ENCODE measurements at regions not wholly inside any gene's neighbourhood (a gene's known extent, or its start where the extent isn't known, plus 50 kb on each side); places are given as distances from the start of the nearest gene placed in this dataset.
"Not testable (repeated sequence)": the region's sequence is repeated elsewhere in the genome, so short reads cannot be mapped to it uniquely, and the experiment has no call there.

DNA sequence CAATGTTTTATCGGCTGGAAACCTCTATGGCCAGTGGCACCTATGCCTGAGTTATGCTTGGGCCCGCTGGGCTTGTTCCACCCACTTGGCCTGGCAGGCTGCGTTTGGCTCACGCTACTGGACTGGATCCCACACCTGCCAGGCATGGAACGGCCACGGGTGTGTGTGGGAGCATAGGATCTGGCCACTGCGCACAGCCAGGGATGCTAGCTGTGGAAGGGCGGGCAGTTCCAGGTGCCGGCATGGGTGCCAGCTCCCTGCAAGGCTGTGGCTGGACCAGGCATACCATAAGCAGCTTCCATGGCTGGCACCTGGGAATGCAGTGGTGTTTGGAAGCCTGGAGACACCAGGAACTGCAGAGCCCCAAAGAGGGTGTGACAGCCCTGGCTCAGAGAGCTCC lies 1063.9 kb upstream of the ACO1 start:
- no peaks in the 10 kb centered on the region for H3K27me3 ChIP-seq (ENCODE audit: control insufficient read depth, insufficient read depth, low read length)
- no peaks in the 10 kb centered on the region for H3K36me3 ChIP-seq (replicated peaks; ENCODE audit: control insufficient read depth, insufficient read depth, low read length)
- no peak for DNase-seq
- H3K4me3 ChIP-seq (ENCODE audit: insufficient read depth, low read depth, low read length), result no peak overlapping the region

DNA sequence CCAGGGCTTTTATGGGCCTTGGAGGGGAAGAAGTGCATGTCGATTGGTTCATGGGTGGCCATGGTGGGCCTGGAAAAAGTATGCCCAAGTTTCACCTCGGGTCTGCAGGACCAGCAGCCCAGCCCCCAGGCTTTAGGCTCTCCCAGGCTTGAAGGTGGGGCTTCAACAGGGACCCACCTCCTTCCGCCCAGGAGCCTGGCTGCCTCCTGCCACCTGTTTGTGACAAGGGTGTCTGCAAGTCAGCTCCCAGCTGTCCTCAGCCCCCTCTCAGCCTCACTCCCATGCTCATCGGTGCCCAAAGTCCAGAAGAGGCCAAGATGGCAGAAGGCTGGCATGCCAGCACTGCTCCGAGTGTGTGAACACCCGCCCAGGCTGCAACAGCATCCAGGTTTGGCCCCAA lies 1063.2 kb upstream of the ACO1 start:
- no peak for DNase-seq
- H3K36me3 ChIP-seq (replicated peaks; ENCODE audit: control insufficient read depth, insufficient read depth, low read length), result no peaks in the 10 kb centered on the region
- no peaks in the 10 kb centered on the region for H3K27me3 ChIP-seq (ENCODE audit: control insufficient read depth, insufficient read depth, low read length)
- no peak overlapping the region for H3K4me3 ChIP-seq (ENCODE audit: insufficient read depth, low read depth, low read length)

DNA sequence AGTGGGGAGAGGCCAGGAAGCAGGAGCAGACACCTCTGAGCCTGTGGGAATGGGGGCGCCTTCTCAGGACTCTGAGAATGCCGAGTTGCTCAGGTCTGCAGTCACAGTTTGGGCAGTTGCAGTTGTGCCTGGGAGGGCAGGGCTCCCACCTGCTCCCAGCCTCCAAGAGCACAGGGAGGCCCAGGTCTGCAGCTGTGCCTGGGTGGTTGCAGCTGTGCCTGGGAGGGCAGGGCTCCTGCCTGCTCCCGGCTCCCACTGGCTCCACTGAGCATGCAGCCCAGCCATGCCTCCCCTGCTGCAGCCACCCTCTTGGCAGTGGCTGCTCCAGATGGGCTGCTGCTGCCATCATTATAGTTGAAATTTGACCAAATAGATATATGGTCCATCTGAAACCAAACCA lies 1062.8 kb upstream of the ACO1 start:
- Histone ChIP-seq H3K27me3 (ENCODE audit: control insufficient read depth, insufficient read depth, low read length) (no peaks in the 10 kb centered on the region), H3K36me3 (replicated peaks; ENCODE audit: control insufficient read depth, insufficient read depth, low read length) (no peaks in the 10 kb centered on the region), H3K4me3 (ENCODE audit: insufficient read depth, low read depth, low read length) (no peak overlapping the region)
- DNase-seq, result no peak

DNA sequence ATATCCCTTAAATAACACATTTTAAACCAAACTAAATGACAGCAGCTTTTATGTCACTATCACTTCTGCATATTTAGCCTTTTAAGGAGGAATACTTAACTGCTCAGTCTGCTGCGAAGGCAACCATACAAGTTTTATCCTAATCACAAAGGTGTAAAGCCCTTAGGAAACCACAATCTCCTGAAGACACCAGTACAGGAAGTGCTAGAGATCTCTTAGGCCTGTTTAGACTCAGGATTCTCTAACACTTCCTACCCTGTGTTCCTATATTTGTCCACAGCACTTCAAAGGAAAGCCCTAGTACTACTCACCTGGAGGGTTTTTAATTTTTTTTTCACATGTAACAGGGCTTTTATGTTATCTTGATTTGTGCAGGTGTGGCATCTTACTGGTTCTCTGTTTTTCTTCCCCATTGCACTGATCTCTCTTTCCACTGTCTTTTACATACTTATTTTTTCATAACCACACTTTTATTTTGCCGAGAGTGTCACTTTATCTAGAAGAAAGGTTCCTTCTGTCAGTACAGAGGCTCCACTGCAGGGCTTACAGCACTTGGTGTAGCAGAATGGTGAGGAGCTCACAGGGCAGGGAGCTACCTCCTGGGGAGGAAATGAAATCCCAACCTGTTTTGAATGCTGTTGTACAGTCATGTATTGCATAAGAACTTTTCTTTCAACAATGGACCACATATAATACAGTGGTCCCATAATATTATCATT lies 1060.6 kb upstream of the ACO1 start:
- no peak for DNase-seq
- Histone ChIP-seq H3K36me3 (replicated peaks; ENCODE audit: control insufficient read depth, insufficient read depth, low read length) (no peaks in the 10 kb centered on the region), H3K4me3 (ENCODE audit: insufficient read depth, low read depth, low read length) (no peak overlapping the region), H3K27me3 (ENCODE audit: control insufficient read depth, insufficient read depth, low read length) (no peaks in the 10 kb centered on the region)

DNA sequence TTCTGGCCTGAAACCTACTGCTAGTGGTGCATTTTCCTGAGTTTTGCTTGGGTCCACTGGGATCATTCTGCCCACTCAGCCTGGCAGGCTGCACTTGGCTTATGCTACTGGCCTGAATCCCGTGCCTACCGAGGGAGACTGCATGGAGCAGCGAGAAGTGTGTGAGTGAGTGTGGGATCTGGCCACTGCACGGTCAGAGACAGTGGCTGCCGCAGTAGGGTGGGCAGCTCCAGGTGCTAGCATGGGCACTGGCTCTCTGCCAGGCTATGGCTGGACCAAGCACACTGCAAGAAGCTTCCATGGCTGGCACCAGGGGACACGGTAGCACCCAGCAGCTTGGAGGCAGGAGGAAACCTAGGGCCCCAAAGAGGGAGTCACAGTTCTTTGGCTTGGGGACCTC lies 1058.7 kb upstream of the ACO1 start:
- DNase-seq, result no peak
- H3K27me3 ChIP-seq (ENCODE audit: control insufficient read depth, insufficient read depth, low read length), result no peaks in the 10 kb centered on the region
- H3K36me3 ChIP-seq (replicated peaks; ENCODE audit: control insufficient read depth, insufficient read depth, low read length), result no peaks in the 10 kb centered on the region
- no peak overlapping the region for H3K4me3 ChIP-seq (ENCODE audit: insufficient read depth, low read depth, low read length)

DNA sequence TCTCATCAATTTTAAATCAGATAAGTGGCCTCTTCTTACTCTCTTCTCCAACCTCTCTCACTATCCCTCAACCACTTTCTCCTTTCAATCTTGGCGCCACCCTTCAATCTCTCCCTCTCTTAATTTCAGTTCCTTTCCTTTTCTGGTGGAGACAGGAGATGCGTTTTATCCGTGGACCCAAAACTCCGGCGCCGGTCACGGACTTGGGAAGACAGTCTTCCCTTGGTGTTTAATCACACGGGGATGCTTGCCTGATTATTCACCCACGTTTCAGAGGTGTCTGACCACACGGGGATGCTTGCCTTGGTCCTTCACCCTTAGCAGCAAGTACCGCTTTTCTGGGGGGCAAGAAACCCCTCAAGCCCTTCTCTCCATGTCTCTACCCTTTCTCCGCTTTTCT lies 1057.6 kb upstream of the ACO1 start:
- H3K27me3 ChIP-seq (ENCODE audit: control insufficient read depth, insufficient read depth, low read length); H3K36me3 ChIP-seq (replicated peaks; ENCODE audit: control insufficient read depth, insufficient read depth, low read length); H3K4me3 ChIP-seq (ENCODE audit: insufficient read depth, low read depth, low read length); DNase-seq: not testable (repeated sequence)

DNA sequence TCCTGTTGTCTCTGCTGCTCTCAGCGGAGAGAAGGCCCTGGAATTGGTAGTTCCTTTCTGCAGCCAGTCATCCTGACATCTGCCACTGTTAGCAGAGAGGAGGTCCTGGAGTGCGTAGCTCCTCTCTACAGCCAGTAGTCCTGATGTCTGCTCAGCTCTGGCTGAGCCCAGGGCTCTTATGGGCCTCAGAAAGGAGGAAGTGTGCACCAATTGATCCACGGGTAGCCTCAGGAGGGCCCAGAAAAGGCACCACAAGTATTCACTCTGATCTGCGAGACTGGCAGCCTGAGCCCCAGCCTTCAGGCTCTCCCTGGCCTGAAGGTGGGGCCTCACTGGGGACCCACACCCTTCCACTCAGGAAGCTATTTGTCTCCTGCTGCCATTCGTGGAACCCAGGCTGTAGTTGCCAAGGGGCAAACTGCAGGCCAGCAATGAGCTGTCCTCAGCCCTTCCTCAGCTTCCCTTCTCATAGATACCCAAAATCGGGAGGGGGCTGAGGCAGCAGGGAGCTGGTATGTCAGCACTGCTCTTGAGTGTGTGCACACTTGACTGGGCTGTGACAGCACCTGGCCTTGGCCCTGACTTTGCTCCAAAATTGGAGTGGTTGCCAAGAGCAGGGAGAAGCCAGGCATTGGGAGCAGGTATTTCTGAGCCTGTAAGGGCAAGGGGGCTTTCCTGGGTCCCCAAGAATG lies 1049.5 kb upstream of the ACO1 start:
- Histone ChIP-seq H3K27me3 (ENCODE audit: control insufficient read depth, insufficient read depth, low read length) (no peaks in the 10 kb centered on the region), H3K4me3 (ENCODE audit: insufficient read depth, low read depth, low read length) (no peak overlapping the region), H3K36me3 (replicated peaks; ENCODE audit: control insufficient read depth, insufficient read depth, low read length) (no peaks in the 10 kb centered on the region)
- no peak for DNase-seq

DNA sequence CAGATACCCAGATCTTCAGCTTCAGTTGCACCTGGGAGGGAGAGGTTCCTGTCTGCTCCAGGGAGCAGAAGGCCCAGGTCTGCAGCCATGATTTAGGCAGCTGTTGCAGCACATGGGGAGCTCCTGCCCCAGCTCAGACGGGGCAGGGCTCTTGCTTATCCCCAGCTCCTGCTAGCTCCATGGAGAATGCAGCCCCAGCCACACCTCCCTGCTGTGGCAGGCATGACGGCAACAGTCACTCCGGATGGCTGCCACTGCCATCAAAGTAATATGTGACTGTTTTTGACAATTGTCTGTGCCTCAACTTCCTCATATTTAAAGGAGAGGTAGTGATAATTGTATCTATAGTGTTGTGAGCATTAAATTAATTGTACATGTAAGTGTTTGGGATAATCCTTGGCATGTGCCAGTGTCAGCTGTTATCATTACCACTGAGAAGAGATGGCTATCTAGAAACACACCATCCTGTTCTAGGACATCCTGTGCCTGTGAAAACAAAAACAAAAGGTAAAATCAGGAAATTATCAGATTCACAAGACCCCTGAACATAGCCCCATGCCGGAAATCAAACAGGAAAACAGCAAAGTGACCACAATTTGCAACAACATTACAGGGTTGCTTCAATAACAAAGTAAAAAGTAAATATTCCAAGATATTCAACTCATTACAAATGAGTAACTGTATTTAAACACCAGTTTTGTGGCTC lies 1048.8 kb upstream of the ACO1 start:
- Histone ChIP-seq H3K4me3 (ENCODE audit: insufficient read depth, low read depth, low read length) (no peak overlapping the region), H3K27me3 (ENCODE audit: control insufficient read depth, insufficient read depth, low read length) (no peaks in the 10 kb centered on the region), H3K36me3 (replicated peaks; ENCODE audit: control insufficient read depth, insufficient read depth, low read length) (no peaks in the 10 kb centered on the region)
- DNase-seq, result no peak

DNA sequence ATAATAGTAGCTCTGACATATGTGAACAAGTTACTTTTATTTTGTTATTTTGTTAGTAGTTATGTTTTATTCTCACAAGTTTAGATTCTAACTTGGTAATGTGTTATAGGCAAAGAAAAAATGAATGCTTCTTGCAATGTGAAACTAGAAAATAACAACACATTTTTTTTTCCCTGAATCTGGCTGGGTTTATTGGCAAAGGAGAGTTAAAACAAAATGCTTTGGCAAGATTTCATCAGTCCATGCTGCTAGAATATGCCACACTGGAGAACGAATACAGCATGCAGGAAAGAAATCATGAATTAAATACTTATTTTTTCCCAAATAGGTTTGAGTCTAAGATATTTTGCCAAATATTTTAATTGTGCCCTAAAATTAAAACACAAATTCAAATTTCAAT lies 1048.1 kb upstream of the ACO1 start:
- no peaks in the 10 kb centered on the region for H3K36me3 ChIP-seq (replicated peaks; ENCODE audit: control insufficient read depth, insufficient read depth, low read length)
- H3K4me3 ChIP-seq (ENCODE audit: insufficient read depth, low read depth, low read length), result no peak overlapping the region
- DNase-seq, result no peak
- no peaks in the 10 kb centered on the region for H3K27me3 ChIP-seq (ENCODE audit: control insufficient read depth, insufficient read depth, low read length)

DNA sequence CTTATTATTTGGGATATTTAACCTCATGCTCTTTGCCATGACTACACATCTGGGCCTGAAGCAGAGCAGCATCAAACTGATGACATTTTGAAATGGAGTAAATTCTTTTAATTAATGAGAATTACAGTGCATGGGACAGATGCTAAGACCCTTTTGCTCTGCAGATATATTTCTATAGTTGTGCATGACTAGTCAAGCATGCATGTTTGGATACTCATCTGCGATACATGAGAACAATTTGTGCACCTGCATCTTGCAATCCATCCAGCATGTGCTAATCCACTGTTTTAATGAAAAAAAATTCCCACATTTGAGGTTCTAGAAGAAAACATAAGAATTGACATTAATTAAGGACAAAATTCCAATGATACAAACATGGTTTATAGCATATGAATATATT lies 1047.6 kb upstream of the ACO1 start:
- no peak overlapping the region for H3K4me3 ChIP-seq (ENCODE audit: insufficient read depth, low read depth, low read length)
- H3K36me3 ChIP-seq (replicated peaks; ENCODE audit: control insufficient read depth, insufficient read depth, low read length), result no peaks in the 10 kb centered on the region
- no peak for DNase-seq
- no peaks in the 10 kb centered on the region for H3K27me3 ChIP-seq (ENCODE audit: control insufficient read depth, insufficient read depth, low read length)

DNA sequence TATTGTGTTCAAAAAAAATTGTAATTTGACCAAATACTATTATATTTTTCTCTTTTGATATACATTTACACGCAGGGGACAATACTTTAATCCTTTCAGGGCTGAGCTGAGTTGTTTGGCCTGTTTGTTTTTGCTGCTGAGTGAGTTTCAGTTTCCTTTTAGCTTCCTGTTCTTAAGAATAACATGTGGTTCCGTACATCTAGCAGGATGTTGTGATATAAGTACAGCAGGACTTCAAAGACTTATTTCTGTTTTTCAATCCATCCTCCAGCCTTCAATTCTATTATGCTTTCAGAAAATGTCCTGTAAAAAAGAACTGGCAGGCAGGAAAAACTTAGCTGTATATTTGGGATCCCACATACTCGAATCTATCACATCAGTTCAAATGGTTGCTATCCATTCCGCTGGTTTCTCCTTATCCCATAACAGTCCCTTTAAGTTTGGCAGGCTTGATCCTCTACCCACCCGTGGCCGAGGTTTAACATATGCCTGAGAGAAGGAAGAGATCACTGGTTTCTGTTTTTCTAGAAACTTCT lies 1037.3 kb upstream of the ACO1 start:
- Histone ChIP-seq H3K4me3 (ENCODE audit: insufficient read depth, low read depth, low read length) (no peak overlapping the region), H3K27me3 (ENCODE audit: control insufficient read depth, insufficient read depth, low read length) (no peaks in the 10 kb centered on the region), H3K36me3 (replicated peaks; ENCODE audit: control insufficient read depth, insufficient read depth, low read length) (no peaks in the 10 kb centered on the region)
- DNase-seq, result no peak

DNA sequence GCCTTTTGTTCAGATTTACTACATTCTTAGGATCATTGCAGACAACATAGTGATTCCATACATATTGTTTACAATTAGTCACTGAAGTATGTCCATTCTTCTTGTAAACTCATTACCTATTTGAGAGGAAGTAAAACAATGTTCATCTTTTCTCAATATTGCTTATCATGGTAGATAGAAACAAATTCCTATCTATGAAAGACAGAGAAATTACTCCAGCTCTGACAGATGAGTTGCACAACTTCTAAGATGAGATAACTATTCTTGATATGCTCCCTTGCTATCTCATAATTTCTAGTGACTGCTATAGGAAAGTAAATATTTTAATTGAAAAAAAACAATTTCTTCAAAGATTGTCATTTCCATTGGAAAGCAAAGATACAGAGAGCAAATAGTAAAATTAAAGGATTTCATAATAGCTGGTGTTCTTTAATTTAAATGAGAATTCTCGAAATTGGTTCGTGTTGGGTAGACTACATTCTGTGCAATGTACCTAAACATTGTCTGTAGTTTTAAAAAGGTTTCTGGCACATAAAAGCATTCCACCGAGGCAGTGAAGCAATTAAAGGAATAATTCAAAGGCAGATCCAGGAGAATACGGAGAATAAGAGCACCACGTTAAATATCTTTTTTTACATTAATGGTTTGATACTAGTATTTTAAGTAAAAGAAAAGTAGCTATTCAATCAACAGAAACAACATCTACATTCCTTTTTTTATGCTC lies 1029.1 kb upstream of the ACO1 start:
- H3K27me3 ChIP-seq (ENCODE audit: control insufficient read depth, insufficient read depth, low read length), result no peaks in the 10 kb centered on the region
- DNase-seq, result no peak
- H3K4me3 ChIP-seq (ENCODE audit: insufficient read depth, low read depth, low read length), result no peak overlapping the region
- no peaks in the 10 kb centered on the region for H3K36me3 ChIP-seq (replicated peaks; ENCODE audit: control insufficient read depth, insufficient read depth, low read length)

DNA sequence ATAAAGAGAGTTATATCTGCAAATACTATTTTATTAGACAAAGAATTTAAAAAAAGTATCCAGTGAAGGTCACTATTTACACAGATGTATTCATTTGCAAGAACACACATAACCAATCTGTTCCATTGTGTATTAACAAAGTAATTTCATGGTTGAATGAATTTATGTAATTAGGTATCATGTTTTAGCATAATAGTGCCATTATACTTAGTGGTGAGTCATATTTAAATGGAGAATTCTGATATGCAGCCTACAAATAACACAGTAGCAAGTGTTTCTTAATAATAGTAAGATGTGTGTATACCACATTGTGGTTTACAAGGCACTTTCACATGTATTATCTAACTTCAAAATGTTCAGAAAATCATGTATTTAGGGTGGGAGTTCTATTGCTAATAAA lies 1028.5 kb upstream of the ACO1 start:
- no peaks in the 10 kb centered on the region for H3K36me3 ChIP-seq (replicated peaks; ENCODE audit: control insufficient read depth, insufficient read depth, low read length)
- no peak overlapping the region for H3K4me3 ChIP-seq (ENCODE audit: insufficient read depth, low read depth, low read length)
- H3K27me3 ChIP-seq (ENCODE audit: control insufficient read depth, insufficient read depth, low read length), result no peaks in the 10 kb centered on the region
- no peak for DNase-seq

DNA sequence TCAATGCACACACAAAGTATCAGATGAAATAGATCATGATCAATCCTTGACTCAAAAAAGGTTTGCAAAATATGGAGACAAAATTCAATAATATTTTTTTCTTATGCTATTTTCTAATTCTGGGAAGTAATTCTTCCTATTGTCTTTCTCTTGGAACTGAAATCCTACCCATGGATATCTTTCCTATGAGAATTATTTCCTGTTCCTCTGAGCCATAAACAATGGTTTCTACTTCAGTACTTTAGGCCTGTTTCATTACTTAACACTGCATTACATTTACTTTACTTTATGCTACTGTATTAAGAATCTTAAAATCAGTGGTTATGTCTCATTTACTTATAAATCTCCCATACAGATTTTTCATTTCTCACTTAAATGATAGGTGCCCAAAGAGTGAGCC lies 1025.4 kb upstream of the ACO1 start:
- H3K36me3 ChIP-seq (replicated peaks; ENCODE audit: control insufficient read depth, insufficient read depth, low read length), result no peaks in the 10 kb centered on the region
- H3K27me3 ChIP-seq (ENCODE audit: control insufficient read depth, insufficient read depth, low read length), result no peaks in the 10 kb centered on the region
- no peak for DNase-seq
- H3K4me3 ChIP-seq (ENCODE audit: insufficient read depth, low read depth, low read length), result no peak overlapping the region
